22Rv1 (cell line): ENCODE measurements at regions not wholly inside any gene's neighbourhood (a gene's known extent, or its start where the extent isn't known, plus 50 kb on each side); places are given as distances from the start of the nearest gene placed in this dataset.

Experiments
- H3K27ac ChIP-seq: fragments of 450-650 bp; 2 replicates; pipeline ENCODE4 v1.5.1; 2017
- CTCF ChIP-seq: fragments of 450-650 bp; IDR thresholded peaks from 2 replicates; pipeline ENCODE4 v1.5.1; 2017; ENCODE audit warnings: mild to moderate bottlenecking
- ZFX ChIP-seq: fragments of 450-650 bp; IDR thresholded peaks from 2 replicates; pipeline ENCODE4 v1.6.1; 2017; ENCODE audit warnings: antibody characterized with exemption, borderline replicate concordance

GRCh38 chr4:19408490-19408889 lies 843.2 kb upstream of the SLIT2 start:
- no peak for TF ChIP-seq CTCF
- no peak for TF ChIP-seq ZFX
- no peak overlapping the region for H3K27ac ChIP-seq

- H3K27ac ChIP-seq: no peak overlapping the region
- no peak for TF ChIP-seq ZFX
- TF ChIP-seq CTCF: no peak
Measured at GRCh38 chr4:19406789-19407188, 844.9 kb upstream of the SLIT2 start.

- no peak overlapping the region for H3K27ac ChIP-seq
- TF ChIP-seq ZFX: no peak
- TF ChIP-seq CTCF: no peak
Measured at GRCh38 chr4:19403786-19404370, 847.8 kb upstream of the SLIT2 start.

GRCh38 chr4:19402581-19403065 lies 849.1 kb upstream of the SLIT2 start:
- no peak overlapping the region for H3K27ac ChIP-seq
- no peak for TF ChIP-seq CTCF
- no peak for TF ChIP-seq ZFX

GRCh38 chr4:19401301-19402080 lies 850.2 kb upstream of the SLIT2 start:
- no peak overlapping the region for H3K27ac ChIP-seq
- TF ChIP-seq CTCF: no peak
- no peak for TF ChIP-seq ZFX

- no peak for TF ChIP-seq ZFX
- no peak for TF ChIP-seq CTCF
- no peak overlapping the region for H3K27ac ChIP-seq
Measured at GRCh38 chr4:19400820-19401219, 850.9 kb upstream of the SLIT2 start.

GRCh38 chr4:19399001-19399400 lies 852.7 kb upstream of the SLIT2 start:
- no peak for TF ChIP-seq CTCF
- TF ChIP-seq ZFX: no peak
- H3K27ac ChIP-seq: no peak overlapping the region
